ENCODE measurements at regions not wholly inside any gene's neighbourhood (a gene's known extent, or its start where the extent isn't known, plus 50 kb on each side); places are given as distances from the start of the nearest gene placed in this dataset.

GRCh38 chr3:30370681-30371271 lies 235.6 kb upstream of the TGFBR2 start (continued):
- TF ChIP-seq ZBTB21 (CRISPR knock-in tag; IDR thresholded peaks at IDR 0.05; ENCODE audit: borderline replicate concordance) (no peak), MAX (CRISPR knock-in tag; IDR thresholded peaks at IDR 0.05) (no peak), ZNF121 (CRISPR knock-in tag; IDR thresholded peaks at IDR 0.05) (no peak), ERG (CRISPR knock-in tag; IDR thresholded peaks at IDR 0.05) (no peak), E2F5 (CRISPR knock-in tag; IDR thresholded peaks at IDR 0.05) (no peak), CDX4 (CRISPR knock-in tag; IDR thresholded peaks at IDR 0.05; ENCODE audit: borderline replicate concordance) (no peak)

- ChIA-PET POLR2A (no interaction called here), CTCF (no interaction called here)
- no peaks in the 10 kb centered on the region; the same call in 1 of the 2 replicates for H3K27me3 Mint-ChIP-seq (ENCODE audit: low read depth)
- DNase-seq (ENCODE audit: low spot score) (no peak), ATAC-seq (no peak)
- H3K4me1 Mint-ChIP-seq = peaks cover 22% of the 10 kb centered on the region
- no peak overlapping the region; the same call in 1 of the 2 replicates for H3K27ac Mint-ChIP-seq
- H3K36me3 Mint-ChIP-seq = no peaks in the 10 kb centered on the region
- TF ChIP-seq ZNF121 (CRISPR knock-in tag; IDR thresholded peaks at IDR 0.05) (no peak), GRHL2 (CRISPR knock-in tag; IDR thresholded peaks at IDR 0.05; ENCODE audit: insufficient replicate concordance, severe bottlenecking) (no peak), FOXJ3 (CRISPR knock-in tag; IDR thresholded peaks at IDR 0.05; ENCODE audit: borderline replicate concordance) (no peak), MAX (CRISPR knock-in tag; IDR thresholded peaks at IDR 0.05) (no peak), SMAD3 (CRISPR knock-in tag; IDR thresholded peaks at IDR 0.05; ENCODE audit: borderline replicate concordance) (no peak), ZNF219 (CRISPR knock-in tag; IDR thresholded peaks at IDR 0.05; ENCODE audit: borderline replicate concordance) (no peak), ZMAT4 (CRISPR knock-in tag; IDR thresholded peaks at IDR 0.05) (no peak)
- H3K4me3 Mint-ChIP-seq = no peak overlapping the region
- no peaks in the 10 kb centered on the region for H3K9me3 Mint-ChIP-seq
Observed at GRCh38 chr3:30372837-30373236, 233.6 kb upstream of the TGFBR2 start.

GRCh38 chr3:30384546-30385072 lies 221.8 kb upstream of the TGFBR2 start:
- Mint-ChIP-seq H3K27ac (no peak overlapping the region), H3K4me1 (no peaks in the 10 kb centered on the region), H3K27me3 (ENCODE audit: low read depth) (no peaks in the 10 kb centered on the region), H3K9me3 (peaks cover 35% of the 10 kb centered on the region), H3K4me3 (no peak overlapping the region), H3K36me3 (peaks cover 20% of the 10 kb centered on the region)
- DNase-seq (ENCODE audit: low spot score) (no peak), ATAC-seq (no peak)
- no peak for TF ChIP-seq SOX15 (CRISPR knock-in tag; IDR thresholded peaks at IDR 0.05)
- TF ChIP-seq AFF4 (CRISPR knock-in tag; IDR thresholded peaks at IDR 0.05; ENCODE audit: borderline replicate concordance) = no peak
- TF ChIP-seq KAT7 (CRISPR knock-in tag; IDR thresholded peaks at IDR 0.05; ENCODE audit: borderline replicate concordance) = no peak
- TF ChIP-seq OVOL2 (CRISPR knock-in tag; IDR thresholded peaks at IDR 0.05; ENCODE audit: borderline replicate concordance) = no peak
- no peak for TF ChIP-seq ZBTB43 (CRISPR knock-in tag; IDR thresholded peaks at IDR 0.05)
- ChIA-PET CTCF (interaction anchor here (0.7 kb wide), 1 partner anchor 65 kb away, joined by 3 read pairs; no protein-coding TSS in a partner anchor), POLR2A (no interaction called here)
